Retina (tissue), 1 donor: ENCODE measurements at regions not wholly inside any gene's neighbourhood (a gene's known extent, or its start where the extent isn't known, plus 50 kb on each side); places are given as distances from the start of the nearest gene placed in this dataset.

Experiments
- DNase-seq: peaks from one replicate; pipeline ENCODE4 v3.0.0-alpha.2; 2016

DNA sequence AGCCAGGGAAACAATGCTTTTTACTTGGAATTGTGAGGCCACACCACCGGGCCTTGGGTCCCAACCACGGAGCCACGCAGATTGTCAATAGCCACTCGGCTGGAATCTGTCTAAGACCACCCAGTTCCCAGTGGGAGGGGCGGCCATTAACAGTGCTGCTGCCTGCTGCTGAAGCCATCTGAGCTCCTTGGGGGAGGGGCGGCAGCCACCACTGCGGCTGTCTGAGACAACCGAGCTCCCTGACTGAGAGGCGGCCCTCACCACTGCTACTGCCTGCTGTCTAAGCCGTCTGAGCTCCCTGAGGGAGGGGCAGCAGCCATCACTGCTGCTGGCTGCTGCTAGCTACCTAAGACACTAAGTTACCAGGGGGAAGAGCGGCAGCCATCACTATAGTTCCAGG, 64.3 kb downstream of the DMRTA2 start:
- DNase-seq, result peak; percentile 61

DNA sequence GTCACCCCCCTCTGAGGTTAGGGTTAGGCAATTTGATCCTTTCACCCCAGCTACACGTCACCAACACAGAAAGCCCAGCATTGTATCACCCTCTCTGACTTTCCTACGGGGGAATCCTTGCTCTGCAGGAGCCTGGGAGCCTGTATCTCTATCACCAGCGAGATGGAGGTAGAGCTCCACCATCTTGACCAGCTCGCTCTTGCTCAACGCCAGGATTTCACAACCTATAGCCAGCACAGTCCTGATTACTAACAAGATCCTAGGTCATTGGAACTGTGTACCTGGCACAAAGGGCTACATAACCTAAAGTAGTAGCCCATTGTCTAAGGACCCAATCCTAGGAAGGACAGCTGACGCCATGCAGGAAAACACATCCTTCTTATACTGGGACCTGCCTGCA, 66.1 kb downstream of the DMRTA2 start:
- no peak for DNase-seq

DNA sequence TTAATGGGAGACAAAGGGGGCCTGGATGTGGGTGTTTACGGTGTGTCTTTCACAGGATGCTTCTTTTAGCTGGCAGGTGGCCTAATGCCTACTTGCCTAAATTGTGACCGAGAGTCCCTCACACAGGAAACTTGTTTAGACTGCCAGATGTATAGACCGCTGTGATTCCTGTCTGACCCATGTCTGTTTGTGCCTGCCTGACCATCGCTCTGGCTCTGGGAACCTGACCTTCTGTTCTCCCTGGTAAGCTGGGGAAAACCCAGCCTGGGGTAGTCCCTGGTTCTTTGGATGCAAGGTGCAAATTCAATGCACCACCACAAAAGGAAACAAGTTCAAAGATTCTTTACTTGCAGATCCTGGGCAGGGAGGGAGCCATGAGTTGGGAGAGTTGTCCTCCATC, 68.4 kb downstream of the DMRTA2 start:
- DNase-seq, result no peak

DNA sequence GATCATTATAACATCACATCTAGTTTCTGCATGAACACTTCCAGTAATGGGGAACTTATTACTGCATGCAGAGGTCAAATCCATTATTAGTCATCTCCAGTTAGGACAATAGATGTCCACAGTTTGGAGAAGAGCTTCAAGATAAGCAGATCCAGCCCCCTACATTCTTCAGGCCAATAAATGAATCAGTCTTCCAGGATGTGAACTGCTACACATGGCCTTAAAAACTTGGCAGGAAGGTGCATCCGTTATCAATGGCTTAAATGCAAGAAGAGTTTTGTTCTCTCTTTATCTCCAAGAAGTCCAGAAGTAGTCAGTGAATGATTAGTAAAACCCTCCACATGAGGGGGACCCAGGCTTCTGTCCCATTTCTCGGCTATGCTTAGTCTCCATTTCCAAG, 70.8 kb downstream of the DMRTA2 start:
- no peak for DNase-seq

DNA sequence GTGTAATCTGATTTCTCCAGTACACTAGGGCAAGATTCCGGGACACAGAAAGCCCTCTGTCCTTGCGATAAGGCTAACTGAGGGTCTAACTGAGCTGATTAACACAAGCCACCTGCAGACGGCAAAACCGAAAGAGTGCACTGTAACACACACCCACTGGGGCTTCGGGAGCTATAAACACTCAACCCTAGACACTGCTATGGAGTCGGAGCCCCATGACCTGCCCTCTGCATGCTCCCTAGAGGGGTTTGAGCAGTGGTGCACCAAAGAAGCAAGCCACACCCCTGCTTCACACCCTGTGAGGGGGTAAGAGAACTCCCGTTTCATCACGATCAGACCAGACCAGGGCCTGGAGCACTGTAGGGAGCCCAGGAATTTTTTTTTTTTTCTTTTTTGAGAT, 72.4 kb downstream of the DMRTA2 start:
- DNase-seq, result no peak

DNA sequence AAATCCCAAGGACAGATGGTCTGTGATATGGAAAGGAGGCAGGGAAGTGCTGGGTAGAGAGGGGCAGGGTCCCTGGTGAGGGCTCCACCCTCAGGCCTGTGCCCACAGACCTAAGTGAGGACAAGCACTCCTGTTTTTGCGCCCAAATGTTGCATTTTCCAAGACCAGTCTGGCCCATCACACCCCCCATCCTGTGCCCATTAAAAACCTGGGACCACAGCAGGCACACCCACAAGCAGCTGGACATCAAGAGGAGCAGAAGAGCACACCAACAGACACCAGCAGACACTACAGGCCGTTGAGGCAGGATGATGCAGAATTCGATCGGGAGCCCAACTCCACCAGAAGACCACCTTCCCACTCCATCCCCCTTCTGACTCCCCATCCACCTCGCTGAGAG, 72.8 kb downstream of the DMRTA2 start:
- no peak for DNase-seq

DNA sequence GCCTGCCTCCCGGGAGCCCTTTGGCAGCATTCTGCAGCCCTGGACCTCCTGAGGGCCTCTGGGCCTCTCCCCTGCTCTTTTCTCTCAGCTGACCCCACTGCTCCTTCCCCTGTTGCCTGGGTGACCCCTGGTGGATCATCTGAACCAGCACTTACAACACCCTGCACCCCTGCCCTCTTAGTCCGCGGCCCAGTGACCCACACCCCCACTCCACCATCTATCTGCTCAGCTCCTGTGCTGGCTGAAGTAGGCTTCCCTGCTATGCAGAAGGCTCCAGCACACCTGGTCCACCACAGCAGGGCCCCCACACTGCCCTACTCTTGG, 74.0 kb downstream of the DMRTA2 start:
- no peak for DNase-seq

DNA sequence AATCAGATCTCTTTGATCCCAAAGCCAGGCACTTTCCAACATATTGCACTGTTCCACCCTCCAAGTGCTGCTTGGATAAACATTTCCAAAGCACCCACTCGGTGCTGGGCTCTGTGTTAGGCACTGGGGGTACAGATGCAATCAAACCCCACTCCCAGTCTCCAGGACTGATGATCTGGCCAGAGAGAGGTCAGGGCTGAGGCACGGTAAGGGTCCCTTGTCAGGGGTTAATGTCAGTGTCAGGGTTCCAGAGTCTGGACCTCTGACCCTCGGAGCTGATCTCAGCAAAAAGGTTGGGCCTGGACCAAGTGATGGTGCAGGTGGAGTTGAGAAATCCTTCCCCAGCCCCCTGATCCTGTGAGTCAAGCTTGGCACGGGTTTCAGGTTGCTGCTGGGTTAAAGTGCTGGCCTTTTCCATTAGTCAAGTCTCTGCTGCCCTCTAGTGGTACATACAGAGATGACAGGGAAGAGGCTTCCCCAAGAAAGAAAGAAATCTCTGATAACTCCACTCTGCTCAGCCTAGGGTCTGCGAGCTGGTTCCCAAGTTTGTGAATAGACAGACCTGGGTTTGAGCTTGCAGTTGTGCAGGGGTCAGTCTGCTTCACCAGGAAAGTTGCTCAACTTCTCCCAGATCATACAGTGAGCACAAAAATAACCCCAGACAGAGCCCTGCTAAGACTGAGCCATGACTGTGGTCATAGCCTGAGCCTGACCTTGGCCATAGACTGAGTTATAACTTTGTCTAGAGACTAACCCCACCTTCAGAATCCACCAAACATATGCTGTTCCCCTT, 74.6 kb downstream of the DMRTA2 start:
- DNase-seq, result peak; percentile 80

DNA sequence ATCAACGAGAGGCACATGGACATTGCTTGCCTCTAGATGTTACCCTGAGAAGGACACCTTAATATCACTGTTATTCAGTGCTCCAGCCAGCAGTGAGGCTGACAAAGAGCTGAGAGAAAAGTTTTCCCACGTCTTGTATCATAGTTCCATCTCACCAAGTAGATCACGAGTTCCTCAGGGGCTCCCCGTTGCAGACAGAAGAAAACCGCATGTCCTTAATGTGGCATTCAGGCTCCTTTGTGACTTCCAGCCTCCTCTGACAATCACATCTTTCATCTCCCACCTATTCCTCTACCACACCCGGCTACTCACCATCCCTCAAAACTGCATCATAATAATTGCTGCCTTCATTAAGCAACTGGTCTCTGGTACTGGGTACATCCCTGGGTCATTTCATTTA, 75.3 kb downstream of the DMRTA2 start:
- no peak for DNase-seq

DNA sequence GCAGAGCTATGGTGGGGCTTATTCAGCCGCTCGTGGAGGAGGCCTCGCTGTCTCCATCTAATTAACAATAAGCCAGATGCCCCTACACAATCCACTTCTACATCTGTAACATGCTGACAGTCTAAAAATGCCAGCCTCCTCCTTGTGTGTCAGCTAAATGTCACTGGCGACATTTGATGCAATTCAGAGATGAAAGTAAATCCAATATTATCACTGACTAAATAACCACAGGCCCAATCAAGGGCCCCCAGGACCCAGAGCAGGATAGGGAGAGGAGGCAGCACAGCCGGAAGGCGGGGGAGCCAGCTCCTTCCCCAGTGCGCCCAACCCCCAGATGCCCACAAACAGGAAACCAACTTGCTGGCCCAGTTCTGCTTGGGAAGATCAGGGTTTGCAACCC, 76.6 kb downstream of the DMRTA2 start:
- no peak for DNase-seq

DNA sequence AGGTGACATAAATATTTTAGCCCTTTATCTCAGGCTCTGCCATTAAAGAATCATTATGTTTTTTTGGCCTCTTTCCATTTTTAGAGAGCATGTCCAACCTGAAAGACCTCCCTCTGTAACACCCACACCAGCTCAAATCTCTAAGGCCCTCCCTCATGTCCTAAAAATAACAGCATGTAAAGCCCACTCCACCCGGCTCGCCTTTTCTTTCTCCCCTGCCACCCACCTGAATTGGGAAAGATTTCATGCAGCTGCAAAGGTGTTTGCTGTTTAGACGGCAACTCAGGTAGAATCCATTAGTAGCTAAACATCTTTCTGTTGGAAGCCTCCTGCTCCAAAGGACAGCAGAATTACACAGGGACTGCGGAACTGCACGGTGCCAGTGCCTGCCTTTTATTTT, 79.9 kb downstream of the DMRTA2 start:
- no peak for DNase-seq

DNA sequence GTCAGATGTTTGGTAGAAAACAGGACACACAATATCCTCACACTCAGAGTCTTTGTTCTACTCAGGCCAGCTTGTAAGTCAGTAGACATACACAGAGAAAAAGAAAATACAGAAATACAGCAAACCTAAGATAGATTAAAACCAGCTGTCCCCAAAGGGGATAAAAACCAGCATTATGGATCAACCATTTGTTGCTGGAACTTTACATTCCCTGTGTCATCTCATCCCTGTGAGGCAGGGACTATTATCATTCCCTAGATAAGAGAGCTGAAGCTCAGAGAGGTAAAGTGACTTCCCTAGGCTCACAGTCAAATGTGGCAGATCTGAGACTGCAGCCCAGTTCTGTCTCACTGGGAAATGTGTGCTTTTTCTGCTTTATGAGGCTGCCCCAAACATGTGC, 80.7 kb downstream of the DMRTA2 start:
- no peak for DNase-seq

DNA sequence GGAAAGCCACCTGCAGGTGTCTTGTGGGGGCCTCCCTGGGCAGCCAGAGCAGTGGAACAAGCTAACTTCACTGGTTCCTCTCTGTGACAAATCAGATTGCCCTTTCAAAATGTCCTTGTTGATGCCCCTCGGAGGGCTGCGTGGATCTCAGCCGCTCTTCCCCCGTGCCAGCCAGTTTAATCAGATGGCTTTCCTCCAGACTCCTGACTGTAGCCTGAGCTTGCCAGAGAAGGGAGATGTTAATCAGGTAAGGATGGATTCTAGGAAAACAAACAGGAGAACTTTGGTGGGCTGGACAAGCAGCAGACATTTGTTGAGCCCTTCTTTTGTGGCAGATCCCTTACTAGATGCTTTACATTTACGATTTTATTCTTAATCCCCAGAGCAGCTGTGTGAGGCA, 88.2 kb downstream of the DMRTA2 start:
- DNase-seq, result no peak

DNA sequence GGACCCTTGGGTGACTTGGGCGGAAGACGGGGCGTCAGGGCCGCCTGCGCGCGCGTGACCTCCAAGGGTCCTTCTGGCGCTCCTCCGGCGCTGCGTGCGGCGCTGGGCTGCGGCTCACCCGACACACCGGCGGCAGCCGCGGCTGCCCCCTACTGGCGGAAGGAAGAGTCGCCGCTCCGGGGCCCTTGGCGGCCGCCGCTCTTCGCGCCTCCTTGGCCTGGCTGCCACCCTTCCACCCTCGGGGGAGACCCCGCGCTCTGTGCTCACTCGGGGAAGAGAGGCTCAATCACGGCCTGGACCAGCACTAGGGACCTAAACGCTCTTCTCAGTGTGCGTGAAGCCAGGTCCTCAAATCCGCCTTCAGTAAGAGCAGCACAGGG, 89.7 kb downstream of the DMRTA2 start:
- DNase-seq, result peak; percentile 91

DNA sequence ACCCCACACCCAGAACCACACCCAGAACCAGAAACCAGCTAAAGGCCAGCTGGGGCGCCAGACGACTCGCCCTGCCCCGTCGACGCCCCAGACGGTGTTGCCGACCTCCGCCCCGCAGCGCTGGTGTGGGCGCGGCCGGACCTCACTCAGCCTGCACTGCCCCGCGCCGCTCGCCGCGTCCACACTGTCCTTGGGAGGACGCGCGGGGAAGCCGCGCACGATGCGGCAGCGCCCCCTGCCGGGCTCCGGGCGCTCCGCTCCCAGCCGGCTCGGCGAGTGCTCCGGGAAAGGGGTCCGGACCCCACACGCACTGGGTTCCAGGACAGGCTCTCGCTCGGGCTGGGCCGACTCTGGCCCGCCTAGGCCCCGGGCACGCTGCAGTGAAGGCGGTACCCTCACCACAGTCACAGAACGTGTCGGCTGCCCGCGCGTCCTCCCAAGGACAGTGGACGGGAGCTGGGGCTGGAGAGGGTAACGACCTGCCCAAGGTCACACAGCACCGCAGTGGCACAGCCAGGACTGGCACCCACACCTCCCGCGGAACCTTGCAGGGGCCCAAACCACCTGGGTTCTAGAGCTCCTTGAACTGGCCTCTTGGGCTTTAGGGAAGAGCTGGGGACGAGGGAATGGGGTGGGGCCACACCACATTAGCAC, 90.2 kb downstream of the DMRTA2 start:
- DNase-seq, result peak; percentile 93

DNA sequence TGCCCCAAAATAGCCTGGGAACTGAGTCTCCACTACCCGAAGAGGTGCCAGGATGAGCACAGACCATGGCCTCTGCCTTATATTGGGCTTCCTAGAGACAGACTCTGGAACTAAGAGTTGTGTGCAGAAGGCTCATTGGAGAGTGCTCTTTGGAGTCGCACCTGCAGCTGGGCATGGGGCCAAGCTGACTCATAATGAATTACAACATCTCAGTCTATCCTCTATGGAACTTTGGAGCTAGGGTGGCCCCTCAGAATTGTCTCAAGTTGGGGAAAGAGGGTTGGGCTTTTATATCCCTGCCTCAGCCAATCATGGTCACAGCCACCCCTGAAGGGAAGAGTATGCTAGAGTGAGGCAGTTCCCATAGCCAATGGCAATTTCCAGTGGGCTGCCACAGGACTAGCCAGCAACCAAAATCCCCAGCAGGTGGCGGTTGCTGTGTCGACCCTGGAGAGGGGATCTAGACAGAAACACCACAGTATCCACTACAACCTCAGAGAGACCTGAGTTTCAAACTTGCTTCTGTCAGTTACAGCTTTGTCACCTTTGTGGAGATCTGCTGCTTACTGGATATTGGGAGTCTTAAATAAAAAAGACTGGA, 93.8 kb downstream of the DMRTA2 start:
- DNase-seq, result no peak

DNA sequence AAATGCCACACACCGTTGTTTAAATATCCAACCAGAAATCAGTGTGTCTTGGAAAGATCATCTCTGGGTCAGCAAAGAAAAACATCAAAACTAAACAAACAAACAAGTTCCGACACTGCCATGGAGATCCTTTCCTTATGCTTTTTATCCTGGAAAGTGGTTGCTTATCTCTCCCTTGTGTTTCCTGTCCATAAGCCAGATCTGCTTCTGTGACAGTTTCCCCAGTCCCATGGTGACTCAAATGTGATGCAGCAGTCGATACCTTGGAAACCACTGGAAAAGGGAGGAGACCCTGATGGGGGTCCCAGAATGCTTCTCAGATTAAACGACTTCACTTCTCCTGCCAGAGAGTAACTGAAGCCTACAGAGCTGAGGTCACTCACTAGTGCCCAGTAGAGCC, 94.7 kb downstream of the DMRTA2 start:
- DNase-seq, result no peak

DNA sequence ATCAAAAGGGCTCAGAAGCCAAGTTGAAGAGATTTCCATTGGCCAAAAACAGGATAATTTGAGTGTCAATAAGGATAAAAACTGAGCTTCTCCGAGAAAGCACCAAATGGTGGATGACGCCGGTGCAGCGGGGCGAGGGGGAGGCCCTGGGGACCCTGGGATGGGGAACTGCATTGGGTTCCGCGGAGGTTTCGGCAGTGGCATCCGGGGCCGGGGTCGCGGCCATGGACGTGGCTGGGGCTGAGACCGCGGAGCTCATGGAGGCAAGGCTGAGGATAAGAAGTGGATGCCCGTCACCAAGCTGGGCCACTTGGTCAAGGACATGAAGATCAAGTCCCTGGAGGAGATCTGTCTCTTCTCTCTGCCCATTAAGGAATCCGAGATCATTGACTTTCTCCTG, 97.2 kb downstream of the DMRTA2 start:
- DNase-seq, result no peak

DNA sequence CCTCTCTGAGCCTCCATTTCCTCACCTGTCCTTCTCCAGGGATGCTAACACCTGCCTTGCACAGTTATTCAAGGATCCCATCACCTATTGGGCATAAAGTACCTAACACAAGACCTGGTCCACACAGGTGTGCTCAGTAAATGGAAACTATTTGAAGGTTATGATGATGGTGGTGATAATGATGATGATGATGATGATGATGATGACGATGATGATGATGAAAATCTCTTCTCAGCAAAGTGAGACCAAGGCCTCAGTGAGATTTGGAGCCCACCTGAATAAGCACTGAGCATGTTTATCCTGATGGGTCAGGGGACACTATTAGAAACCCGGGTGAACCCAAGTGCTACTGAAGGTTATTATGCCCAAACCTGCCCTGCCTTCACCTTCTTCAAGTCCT, 100.7 kb downstream of the DMRTA2 start:
- DNase-seq, result no peak

DNA sequence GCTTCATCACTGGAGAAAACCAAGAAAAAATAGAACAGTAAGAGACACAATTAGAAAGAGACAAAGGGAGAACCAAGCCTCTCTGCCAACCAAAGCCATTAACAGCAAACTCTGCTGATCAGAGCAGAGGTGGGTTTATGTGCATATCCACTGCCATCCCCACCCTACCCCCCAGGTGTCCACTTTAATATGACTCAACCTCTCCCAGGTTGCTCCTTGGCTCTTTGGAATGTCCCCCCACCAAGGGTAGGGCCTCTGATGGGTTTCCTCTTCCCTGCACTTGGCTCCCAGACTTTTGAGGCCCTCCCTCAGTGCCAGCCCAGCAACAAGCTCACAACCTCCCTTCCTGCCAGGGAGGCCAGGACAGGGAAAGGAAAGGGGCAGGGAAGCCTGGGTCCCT, 104.8 kb downstream of the DMRTA2 start:
- no peak for DNase-seq

DNA sequence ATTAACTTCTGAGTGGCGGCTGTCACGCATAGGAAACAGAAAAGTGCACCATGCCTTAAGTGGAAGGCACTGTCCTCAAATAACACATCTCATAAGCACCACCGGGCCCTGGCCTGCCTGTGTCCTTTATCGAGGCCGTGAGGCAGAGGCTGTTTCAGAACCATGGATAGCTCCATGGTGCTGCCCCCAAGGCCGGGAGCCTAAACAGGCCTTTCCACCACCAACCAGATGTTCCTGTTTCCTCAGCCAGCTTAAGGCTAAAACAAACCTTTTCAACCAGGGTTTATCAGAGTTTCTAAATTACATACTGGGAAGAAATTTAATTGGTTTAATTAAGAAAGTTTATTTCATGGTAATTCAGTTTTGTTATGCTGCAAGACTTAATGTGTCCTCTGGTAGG, 114.4 kb downstream of the DMRTA2 start:
- DNase-seq, result peak; percentile 65

DNA sequence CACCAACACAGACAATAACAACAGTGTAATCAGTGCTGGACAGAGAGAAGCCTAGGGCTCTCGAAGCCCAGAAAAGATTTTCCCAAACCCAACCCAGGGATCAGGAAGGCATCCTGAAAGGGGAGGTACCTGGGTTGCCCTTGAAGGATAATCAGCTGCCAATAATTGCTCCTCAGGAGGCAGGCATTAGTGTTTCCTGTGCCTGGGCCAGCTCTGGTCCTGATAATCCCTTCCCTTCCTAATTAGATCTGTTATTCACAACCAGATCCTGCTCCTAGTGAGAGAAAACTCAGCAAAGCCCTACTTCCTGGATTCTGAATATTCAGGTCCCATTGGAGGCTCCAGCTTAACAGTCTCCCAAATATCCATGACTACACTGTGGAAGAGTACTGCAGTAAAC, 117.4 kb downstream of the DMRTA2 start:
- no peak for DNase-seq

DNA sequence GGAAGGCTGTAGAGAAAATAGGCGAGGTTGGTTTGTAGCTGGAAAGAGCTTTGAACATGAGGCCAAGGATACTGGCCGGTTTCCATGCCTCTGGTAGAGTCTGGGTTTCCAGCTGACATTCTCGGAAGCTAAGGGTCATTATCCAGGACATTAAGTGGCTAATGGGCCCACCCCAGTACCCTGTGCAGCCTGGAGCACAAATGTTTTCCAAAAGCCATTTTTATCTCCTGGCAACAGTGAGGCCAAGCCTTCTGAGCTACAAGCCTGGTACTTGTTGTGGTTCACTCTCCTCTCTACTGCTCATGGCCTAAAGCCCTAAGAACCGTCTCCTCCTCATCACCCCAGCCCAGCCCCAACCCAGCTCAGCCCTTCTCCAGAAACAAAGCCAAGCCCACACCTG, 122.9 kb downstream of the DMRTA2 start:
- DNase-seq, result no peak

DNA sequence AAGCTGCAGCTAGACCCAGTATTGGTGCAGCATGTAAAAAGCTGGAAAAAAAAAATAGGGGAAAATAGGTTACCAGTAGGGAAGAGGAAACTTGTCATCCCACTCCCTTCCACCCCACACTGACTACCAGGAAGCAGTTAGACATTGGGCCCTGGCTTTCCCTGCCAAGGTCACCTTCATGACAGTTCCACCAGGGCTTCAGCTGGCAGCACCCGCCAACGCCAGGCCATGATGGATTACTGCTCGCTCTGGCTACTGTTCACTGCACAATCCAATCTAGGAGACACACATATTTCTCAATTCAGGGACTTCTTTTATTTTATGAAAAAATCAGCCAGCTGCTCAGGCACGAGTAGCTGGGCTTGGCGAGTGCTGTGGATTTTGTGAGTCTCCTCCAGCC, 127.7 kb downstream of the DMRTA2 start:
- no peak for DNase-seq

DNA sequence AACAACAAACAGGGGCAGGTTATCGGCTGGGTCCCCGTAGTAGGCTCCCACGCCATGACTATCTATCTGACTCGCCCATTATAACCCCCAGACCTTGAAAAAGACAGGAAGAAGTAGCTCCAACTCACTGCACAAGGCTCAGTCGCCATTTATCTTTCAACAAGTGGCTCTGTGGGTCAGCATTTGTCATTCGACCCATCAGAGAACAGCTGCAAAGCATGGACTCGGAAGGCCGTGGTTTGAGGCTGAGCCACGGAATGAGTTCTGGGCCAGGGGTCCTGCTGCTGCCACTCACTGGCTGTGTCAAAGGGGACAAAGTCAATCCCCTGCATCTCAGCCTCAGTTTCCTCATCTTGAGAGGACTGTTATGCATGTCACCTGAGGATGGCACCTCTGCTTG, 131.0 kb downstream of the DMRTA2 start:
- DNase-seq, result no peak
